ENCODE measurements at regions not wholly inside any gene's neighbourhood (a gene's known extent, or its start where the extent isn't known, plus 50 kb on each side); places are given as distances from the start of the nearest gene placed in this dataset.

DNA sequence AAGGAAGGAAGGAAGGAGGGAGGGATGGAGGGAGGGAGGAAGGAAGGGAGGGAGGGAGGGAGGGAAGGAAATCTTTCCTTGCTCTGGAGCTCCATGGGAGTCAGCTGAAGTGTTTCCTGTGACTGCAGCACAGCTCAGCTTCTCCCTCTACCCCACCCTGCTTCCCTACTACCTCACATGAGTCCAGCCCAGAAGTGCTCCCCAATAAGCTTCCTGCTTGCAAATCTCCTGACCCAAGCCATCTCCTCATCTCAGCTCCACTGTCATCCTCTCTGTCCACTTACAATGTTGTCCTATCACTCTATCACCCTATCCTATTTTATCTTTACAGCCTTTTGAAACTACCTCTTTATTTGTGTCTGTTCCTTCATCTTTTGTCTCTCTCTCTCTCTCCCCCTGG, 52.9 kb upstream of the SSBP3 start:
- Histone ChIP-seq H3K9me3 (no peaks in the 10 kb centered on the region), H3K4me1 (peaks cover 14% of the 10 kb centered on the region), H3K27me3 (no peaks in the 10 kb centered on the region), H3K27ac (no peak overlapping the region), H3K4me3 (no peak overlapping the region), H3K36me3 (replicated peaks in 1 of 2; ENCODE audit: insufficient read depth in 1 of 2, low read depth in 2 of 2) (no peaks in the 10 kb centered on the region)
- intact Hi-C loops (cut with DNase I), result no loop called here
- ATAC-seq (no peak), DNase-seq (no peak)
- TF ChIP-seq, protein P1, sequence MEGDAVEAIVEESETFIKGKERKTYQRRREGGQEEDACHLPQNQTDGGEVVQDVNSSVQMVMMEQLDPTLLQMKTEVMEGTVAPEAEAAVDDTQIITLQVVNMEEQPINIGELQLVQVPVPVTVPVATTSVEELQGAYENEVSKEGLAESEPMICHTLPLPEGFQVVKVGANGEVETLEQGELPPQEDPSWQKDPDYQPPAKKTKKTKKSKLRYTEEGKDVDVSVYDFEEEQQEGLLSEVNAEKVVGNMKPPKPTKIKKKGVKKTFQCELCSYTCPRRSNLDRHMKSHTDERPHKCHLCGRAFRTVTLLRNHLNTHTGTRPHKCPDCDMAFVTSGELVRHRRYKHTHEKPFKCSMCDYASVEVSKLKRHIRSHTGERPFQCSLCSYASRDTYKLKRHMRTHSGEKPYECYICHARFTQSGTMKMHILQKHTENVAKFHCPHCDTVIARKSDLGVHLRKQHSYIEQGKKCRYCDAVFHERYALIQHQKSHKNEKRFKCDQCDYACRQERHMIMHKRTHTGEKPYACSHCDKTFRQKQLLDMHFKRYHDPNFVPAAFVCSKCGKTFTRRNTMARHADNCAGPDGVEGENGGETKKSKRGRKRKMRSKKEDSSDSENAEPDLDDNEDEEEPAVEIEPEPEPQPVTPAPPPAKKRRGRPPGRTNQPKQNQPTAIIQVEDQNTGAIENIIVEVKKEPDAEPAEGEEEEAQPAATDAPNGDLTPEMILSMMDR (IDR thresholded peaks at IDR 0.05), result no peak
- no peak for TF ChIP-seq POLR2A (IDR thresholded peaks at IDR 0.05)

DNA sequence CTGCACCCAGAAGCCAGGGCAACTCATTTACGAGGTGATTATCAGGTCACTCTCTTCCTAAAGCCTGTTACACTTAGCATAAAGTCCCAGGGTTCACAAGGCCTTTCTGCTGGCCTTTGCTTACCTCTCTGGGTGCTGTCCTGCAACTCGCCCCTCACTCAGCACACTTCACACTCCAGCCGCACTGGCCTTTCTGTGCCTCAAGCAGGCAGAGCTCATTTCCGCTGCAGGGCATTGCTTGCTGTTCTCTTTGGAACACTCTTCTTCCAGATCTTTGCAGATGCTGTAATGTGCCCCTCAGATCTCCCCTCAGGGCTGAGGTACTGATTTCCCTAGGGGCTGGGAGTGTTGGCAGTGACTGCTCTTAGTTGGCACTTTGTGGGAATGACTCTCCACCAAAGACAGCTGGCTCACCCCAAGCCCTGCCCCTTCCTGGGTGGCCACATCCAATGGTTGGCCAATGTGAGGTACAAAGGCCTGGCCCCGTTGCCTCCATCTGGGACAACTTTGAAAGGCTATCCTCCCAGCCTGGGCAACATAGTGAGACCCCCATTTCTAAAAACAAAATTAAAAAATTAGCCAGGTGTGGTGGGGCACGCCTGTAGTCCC, 50.8 kb upstream of the SSBP3 start:
- H3K36me3 ChIP-seq (replicated peaks in 1 of 2; ENCODE audit: insufficient read depth in 1 of 2, low read depth in 2 of 2), result no peaks in the 10 kb centered on the region
- no peak for DNase-seq
- 90 to 93% methylated on average over 6 of the region's 6 CpGs for WGBS, 2 donors
- TF ChIP-seq, protein P1 (IDR thresholded peaks at IDR 0.05), result no peak
- TF ChIP-seq POLR2A (IDR thresholded peaks at IDR 0.05), result no peak
- intact Hi-C loops (cut with DNase I), result no loop called here
- peaks cover 6% of the 10 kb centered on the region for H3K4me1 ChIP-seq
- H3K9me3 ChIP-seq, result no peaks in the 10 kb centered on the region
- H3K27ac ChIP-seq, result no peak overlapping the region
- H3K27me3 ChIP-seq, result no peaks in the 10 kb centered on the region
- ATAC-seq, result no peak
- H3K4me3 ChIP-seq, result no peak overlapping the region

DNA sequence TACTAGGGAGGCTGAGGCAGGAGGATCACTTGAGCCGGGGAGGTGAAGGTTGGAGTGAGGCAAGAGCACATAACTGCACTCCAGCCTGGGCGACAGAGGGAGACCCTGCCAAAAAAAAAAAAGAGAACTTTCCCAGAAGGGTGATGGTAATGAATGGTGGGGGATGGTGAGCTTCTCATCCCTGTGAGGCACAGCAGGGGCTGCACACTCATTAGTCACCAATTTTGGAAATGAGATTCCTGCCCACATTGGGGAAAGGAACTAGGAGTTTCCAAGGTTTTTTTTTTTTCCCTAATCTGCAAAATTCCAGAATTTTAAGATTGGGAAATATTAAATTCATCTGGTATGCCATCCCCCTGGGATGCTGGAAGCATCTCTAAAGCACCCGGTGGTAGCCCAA, 50.2 kb upstream of the SSBP3 start:
- intact Hi-C loops (cut with DNase I), result no loop called here
- Histone ChIP-seq H3K27me3 (no peaks in the 10 kb centered on the region), H3K36me3 (replicated peaks in 1 of 2; ENCODE audit: insufficient read depth in 1 of 2, low read depth in 2 of 2) (no peaks in the 10 kb centered on the region), H3K4me3 (no peak overlapping the region), H3K27ac (no peak overlapping the region), H3K9me3 (no peaks in the 10 kb centered on the region), H3K4me1 (peaks cover 6% of the 10 kb centered on the region)
- ATAC-seq (no peak), DNase-seq (no peak)
- WGBS, 2 donors, result 77 to 78% methylated on average over 3 of the region's 3 CpGs
- no peak for TF ChIP-seq POLR2A (IDR thresholded peaks at IDR 0.05)
- TF ChIP-seq, protein P1 (IDR thresholded peaks at IDR 0.05), result no peak
